SK-N-SH treated with all-trans-retinoic acid at 6 μM for 48 hours (cell line): ENCODE measurements at regions not wholly inside any gene's neighbourhood (a gene's known extent, or its start where the extent isn't known, plus 50 kb on each side); places are given as distances from the start of the nearest gene placed in this dataset.

Experiments
- ATAC-seq: fragments of 200-7000 bp; cut with Tn5 transposase; 3 replicates; pipeline ENCODE4 v1.9.1; 2020; ENCODE audit warnings: mild to moderate bottlenecking, moderate library complexity
- ARNTL ChIP-seq: fragments of 450-650 bp; formaldehyde crosslinking; IDR thresholded peaks from 2 replicates; pipeline ENCODE4 v1.5.0; 2020; ENCODE audit warnings: low read depth, mild to moderate bottlenecking, moderate library complexity, borderline replicate concordance
- BACH2 ChIP-seq: fragments of 250-450 bp; sonication (Bioruptor Pico); IDR thresholded peaks from 2 replicates; pipeline ENCODE4 v1.9.0; 2021; ENCODE audit warnings: mild to moderate bottlenecking, borderline replicate concordance
- CSDC2 ChIP-seq: fragments of 250-450 bp; sonication (Bioruptor Pico); IDR thresholded peaks from 2 replicates; pipeline ENCODE4 v1.5.0; 2020; ENCODE audit warnings: mild to moderate bottlenecking, moderate library complexity
- CSRNP3 ChIP-seq: fragments of 250-450 bp; sonication (Bioruptor Pico); IDR thresholded peaks from 2 replicates; pipeline ENCODE4 v1.5.1; 2021; ENCODE audit warnings: mild to moderate bottlenecking, moderate library complexity
- ESRRG ChIP-seq: fragments of 250-450 bp; sonication (Bioruptor Pico); IDR thresholded peaks from 2 replicates; pipeline ENCODE4 v1.6.1; 2021; ENCODE audit warnings: mild to moderate bottlenecking
- GLIS3 ChIP-seq: fragments of 250-450 bp; sonication (Bioruptor Pico); IDR thresholded peaks from 2 replicates; pipeline ENCODE4 v1.5.0; 2020; ENCODE audit warnings: mild to moderate bottlenecking, moderate library complexity
- ISL1 ChIP-seq: fragments of 250-450 bp; sonication (Bioruptor Pico); IDR thresholded peaks from 2 replicates; pipeline ENCODE4 v2.1.2; 2022; ENCODE audit warnings: mild to moderate bottlenecking, moderate library complexity
- OSR1 ChIP-seq: fragments of 250-450 bp; sonication (Bioruptor Pico); IDR thresholded peaks from 2 replicates; pipeline ENCODE4 v1.8.0; 2022; ENCODE audit warnings: moderate library complexity, mild to moderate bottlenecking, inconsistent platforms
- PATZ1 ChIP-seq: fragments of 250-450 bp; sonication (Bioruptor Pico); IDR thresholded peaks from 2 replicates; pipeline ENCODE4 v1.8.0; 2020; ENCODE audit warnings: mild to moderate bottlenecking, moderate library complexity, borderline replicate concordance
- POU6F1 ChIP-seq: fragments of 250-450 bp; sonication (Bioruptor Pico); IDR thresholded peaks from 2 replicates; pipeline ENCODE4 v1.8.0; 2021; ENCODE audit warnings: low read depth, mild to moderate bottlenecking, moderate library complexity, borderline replicate concordance
- PPARA ChIP-seq: fragments of 250-450 bp; sonication (Bioruptor Pico); IDR thresholded peaks from 2 replicates; pipeline ENCODE4 v1.5.0; 2020; ENCODE audit warnings: mild to moderate bottlenecking, borderline replicate concordance
- SNAI2 ChIP-seq: fragments of 250-450 bp; sonication (Bioruptor Pico); IDR thresholded peaks from 2 replicates; pipeline ENCODE4 v1.5.0; 2020; ENCODE audit warnings: mild to moderate bottlenecking, moderate library complexity
- TCF4 ChIP-seq: fragments of 250-450 bp; sonication (Bioruptor Pico); IDR thresholded peaks from 2 replicates; pipeline ENCODE4 v1.8.0; 2021; ENCODE audit warnings: mild to moderate bottlenecking, moderate library complexity, borderline replicate concordance
- TSHZ2 ChIP-seq: fragments of 250-450 bp; sonication (Bioruptor Pico); IDR thresholded peaks from 2 replicates; pipeline ENCODE4 v1.5.0; 2020; ENCODE audit warnings: mild to moderate bottlenecking, moderate library complexity
- ZC3H10 ChIP-seq: fragments of 250-450 bp; sonication (Bioruptor Pico); IDR thresholded peaks from 2 replicates; pipeline ENCODE4 v1.5.1; 2021; ENCODE audit warnings: mild to moderate bottlenecking, moderate library complexity
- ZFP3 ChIP-seq: fragments of 250-450 bp; sonication (Bioruptor Pico); IDR thresholded peaks from 2 replicates; pipeline ENCODE4 v1.5.0; 2020; ENCODE audit warnings: mild to moderate bottlenecking, moderate library complexity
- ZFP30 ChIP-seq: fragments of 450-650 bp; formaldehyde crosslinking; IDR thresholded peaks from 2 replicates; pipeline ENCODE4 v1.5.0; 2022; ENCODE audit warnings: mild to moderate bottlenecking, moderate library complexity
- ZNF565 ChIP-seq: fragments of 450-650 bp; formaldehyde crosslinking; conservative IDR thresholded peaks from 2 replicates; pipeline ENCODE4 v1.5.0; 2020; ENCODE audit warnings: low read depth, mild to moderate bottlenecking, moderate library complexity
- ZNF70 ChIP-seq: fragments of 450-650 bp; formaldehyde crosslinking; IDR thresholded peaks from 2 replicates; pipeline ENCODE4 v1.5.0; 2020; ENCODE audit warnings: mild to moderate bottlenecking, moderate library complexity
- ZNF8 ChIP-seq: fragments of 450-650 bp; formaldehyde crosslinking; IDR thresholded peaks from 2 replicates; pipeline ENCODE4 v1.5.0; 2020; ENCODE audit warnings: mild to moderate bottlenecking, moderate library complexity

- TF ChIP-seq BACH2 (CRISPR knock-in tag) (no peak), OSR1 (no peak), GLIS3 (no peak), ZFP30 (CRISPR knock-in tag) (0 out of 2 replicates have a peak, but pooled peaks have one; percentile 28)
These were observed 91.0 kb downstream of the ANKEF1 start (continued) for GRCh38 chr20:10125757-10126156.

- no peak for TF ChIP-seq PPARA (CRISPR knock-in tag)
- TF ChIP-seq ZNF565, result no peak
- TF ChIP-seq CSRNP3 (CRISPR knock-in tag), result no peak
- no peak for TF ChIP-seq ZNF8 (CRISPR knock-in tag)
- TF ChIP-seq ZC3H10 (CRISPR knock-in tag), result no peak
- no peak for TF ChIP-seq SNAI2 (CRISPR knock-in tag)
- no peak for ATAC-seq
These were observed 88.9 kb upstream of the SNAP25 start for GRCh38 chr20:10129749-10130148.

GRCh38 chr20:10131732-10132345 is 86.8 kb upstream of the SNAP25 start:
- no peak for TF ChIP-seq POU6F1 (CRISPR knock-in tag)
- peak; percentile 41; the same call in 1 of the 2 replicates for TF ChIP-seq CSDC2 (CRISPR knock-in tag)
- TF ChIP-seq ZFP3 (CRISPR knock-in tag), result peak; percentile 76
- no peak for TF ChIP-seq ARNTL (CRISPR knock-in tag)
- TF ChIP-seq TCF4 (CRISPR knock-in tag), result peak; percentile 26; the same call in 1 of the 2 replicates
- peak; percentile 99 for ATAC-seq

- TF ChIP-seq ESRRG (CRISPR knock-in tag) (no peak), PATZ1 (CRISPR knock-in tag) (no peak), ZNF565 (no peak), ARNTL (CRISPR knock-in tag) (no peak), GLIS3 (no peak), CSDC2 (CRISPR knock-in tag) (no peak)
- no peak; the same call in 2 of the 3 replicates for ATAC-seq
These were observed 86.2 kb upstream of the SNAP25 start for GRCh38 chr20:10132387-10132786.

- TF ChIP-seq ESRRG (CRISPR knock-in tag) (no peak), BACH2 (CRISPR knock-in tag) (no peak)
These were observed 85.1 kb upstream of the SNAP25 start for GRCh38 chr20:10133532-10133931.

GRCh38 chr20:10134176-10134575 is 84.5 kb upstream of the SNAP25 start:
- no peak for ATAC-seq
- TF ChIP-seq ESRRG (CRISPR knock-in tag) (no peak), GLIS3 (no peak), ZNF565 (no peak), SNAI2 (CRISPR knock-in tag) (no peak), ISL1 (CRISPR knock-in tag) (no peak)

More at GRCh38 chr20:10133532-10133931, 85.1 kb upstream of the SNAP25 start:
- no peak for ATAC-seq

GRCh38 chr20:10135438-10135837 is 83.2 kb upstream of the SNAP25 start:
- ATAC-seq, result no peak
- TF ChIP-seq SNAI2 (CRISPR knock-in tag) (no peak), ZNF70 (no peak), GLIS3 (no peak), CSRNP3 (CRISPR knock-in tag) (no peak), TSHZ2 (CRISPR knock-in tag) (no peak), POU6F1 (CRISPR knock-in tag) (no peak), ZFP30 (CRISPR knock-in tag) (no peak)
